ENCODE measurements at regions not wholly inside any gene's neighbourhood (a gene's known extent, or its start where the extent isn't known, plus 50 kb on each side); places are given as distances from the start of the nearest gene placed in this dataset.

GRCh38 chr4:24413311-24413784 is 171.0 kb downstream of the DHX15 start:
- H3K27ac Mint-ChIP-seq (ENCODE audit: unreplicated experiment) = no peak overlapping the region
- H3K4me1 ChIP-seq = no peaks in the 10 kb centered on the region
- intact Hi-C loops (cut with micrococcal nuclease; ENCODE audit: unreplicated experiment) = loop anchor here (10.0 kb wide), 2 partner anchors 249 to 419 kb away; no protein-coding TSS in a partner anchor
- ChIA-PET CTCF (no interaction called here), POLR2A (no interaction called here)
- no peaks in the 10 kb centered on the region for H3K36me3 ChIP-seq (ENCODE audit: control insufficient read depth, insufficient read depth, low read length)
- no peaks in the 10 kb centered on the region for H3K36me3 Mint-ChIP-seq (ENCODE audit: insufficient read depth, unreplicated experiment)
- H3K27me3 ChIP-seq (replicated peaks; ENCODE audit: control insufficient read depth, insufficient read depth, low read length) = no peaks in the 10 kb centered on the region; the same call in 1 of the 2 replicates
- no peak for TF ChIP-seq CTCF (IDR thresholded peaks at IDR 0.05; ENCODE audit: insufficient read depth in 1 of 2, low read depth in 1 of 2, low read length in 1 of 2, severe bottlenecking in 1 of 2, unreplicated experiment in 1 of 2)
- H3K27me3 Mint-ChIP-seq (ENCODE audit: insufficient read depth, unreplicated experiment) = peaks cover 24% of the 10 kb centered on the region
- DNase-seq = no peak
- H3K4me3 ChIP-seq (ENCODE audit: low read depth, low read length) = no peak overlapping the region
- no peaks in the 10 kb centered on the region for H3K9me3 ChIP-seq
- no peaks in the 10 kb centered on the region for H3K9me3 Mint-ChIP-seq (ENCODE audit: unreplicated experiment)
- no peak overlapping the region for H3K4me3 Mint-ChIP-seq (ENCODE audit: unreplicated experiment)
- BruUV-seq (replicated peaks) = no TSS peak
- no peaks in the 10 kb centered on the region for H3K4me1 Mint-ChIP-seq (ENCODE audit: low read depth, unreplicated experiment)

GRCh38 chr4:24411806-24412205 is 172.5 kb downstream of the DHX15 start:
- no peak for TF ChIP-seq CTCF (IDR thresholded peaks at IDR 0.05; ENCODE audit: insufficient read depth in 1 of 2, low read depth in 1 of 2, low read length in 1 of 2, severe bottlenecking in 1 of 2, unreplicated experiment in 1 of 2)
- ChIA-PET CTCF (no interaction called here), POLR2A (no interaction called here)
- H3K9me3 Mint-ChIP-seq (ENCODE audit: unreplicated experiment) = no peaks in the 10 kb centered on the region
- no peaks in the 10 kb centered on the region for H3K4me1 Mint-ChIP-seq (ENCODE audit: low read depth, unreplicated experiment)
- H3K9me3 ChIP-seq = no peaks in the 10 kb centered on the region
- no peaks in the 10 kb centered on the region for H3K36me3 Mint-ChIP-seq (ENCODE audit: insufficient read depth, unreplicated experiment)
- H3K27me3 ChIP-seq (replicated peaks; ENCODE audit: control insufficient read depth, insufficient read depth, low read length) = no peaks in the 10 kb centered on the region
- intact Hi-C loops (cut with micrococcal nuclease; ENCODE audit: unreplicated experiment) = loop anchor here (10.0 kb wide), 2 partner anchors 247 to 417 kb away; no protein-coding TSS in a partner anchor
- no peak overlapping the region for H3K27ac Mint-ChIP-seq (ENCODE audit: unreplicated experiment)
- H3K4me3 Mint-ChIP-seq (ENCODE audit: unreplicated experiment) = no peak overlapping the region
- no peak for DNase-seq
- BruUV-seq (replicated peaks) = no TSS peak
- H3K4me3 ChIP-seq (ENCODE audit: low read depth, low read length) = no peak overlapping the region
- H3K27me3 Mint-ChIP-seq (ENCODE audit: insufficient read depth, unreplicated experiment) = peaks cover 21% of the 10 kb centered on the region
- H3K36me3 ChIP-seq (ENCODE audit: control insufficient read depth, insufficient read depth, low read length) = no peaks in the 10 kb centered on the region
- H3K4me1 ChIP-seq = no peaks in the 10 kb centered on the region

- Histone ChIP-seq H3K9me3 (no peaks in the 10 kb centered on the region), H3K36me3 (ENCODE audit: control insufficient read depth, insufficient read depth, low read length) (no peaks in the 10 kb centered on the region), H3K4me3 (ENCODE audit: low read depth, low read length) (no peak overlapping the region), H3K27me3 (replicated peaks; ENCODE audit: control insufficient read depth, insufficient read depth, low read length) (no peaks in the 10 kb centered on the region), H3K4me1 (no peaks in the 10 kb centered on the region)
- DNase-seq = no peak
- Mint-ChIP-seq H3K4me1 (ENCODE audit: low read depth, unreplicated experiment) (no peaks in the 10 kb centered on the region), H3K36me3 (ENCODE audit: insufficient read depth, unreplicated experiment) (no peaks in the 10 kb centered on the region), H3K27me3 (ENCODE audit: insufficient read depth, unreplicated experiment) (peaks cover 19% of the 10 kb centered on the region), H3K9me3 (ENCODE audit: unreplicated experiment) (no peaks in the 10 kb centered on the region), H3K27ac (ENCODE audit: unreplicated experiment) (no peak overlapping the region), H3K4me3 (ENCODE audit: unreplicated experiment) (no peak overlapping the region)
- intact Hi-C loops (cut with micrococcal nuclease; ENCODE audit: unreplicated experiment) = loop anchor here (10.0 kb wide), 2 partner anchors 246 to 416 kb away; no protein-coding TSS in a partner anchor
- ChIA-PET CTCF (no interaction called here), POLR2A (no interaction called here)
- no peak for TF ChIP-seq CTCF (IDR thresholded peaks at IDR 0.05; ENCODE audit: insufficient read depth in 1 of 2, low read depth in 1 of 2, low read length in 1 of 2, severe bottlenecking in 1 of 2, unreplicated experiment in 1 of 2)
- no TSS peak for BruUV-seq (replicated peaks)
Measured at GRCh38 chr4:24411299-24411698, 173.1 kb downstream of the DHX15 start.
